WTC11 (cell line): ENCODE measurements at regions not wholly inside any gene's neighbourhood (a gene's known extent, or its start where the extent isn't known, plus 50 kb on each side); places are given as distances from the start of the nearest gene placed in this dataset.

Source experiments
- ATAC-seq: fragments of 200-7000 bp; cut with Tn5 transposase; 2 replicates; pipeline ENCODE4 v1.10.0; 2021; ENCODE audit warnings: mild to moderate bottlenecking, moderate library complexity
- CTCF ChIA-PET: fragments of 300-600 bp; sonication (Branson Sonifier 250); formaldehyde crosslinking; loops from one replicate; lab custom pipeline; 2021; ENCODE audit warnings: antibody characterized with exemption; lab: Charles Lee
- POLR2A ChIA-PET: fragments of 350-600 bp; sonication (Branson Sonifier 250); formaldehyde crosslinking; loops from one replicate; lab custom pipeline; 2021; ENCODE audit warnings: antibody characterized with exemption; lab: Charles Lee
- DNase-seq: peaks from one replicate; pipeline ENCODE4 v3.0.0; 2021; ENCODE audit warnings: low spot score
- H3K27ac Mint-ChIP-seq: 2 replicates; pipeline ENCODE4 v1.8.0; 2021; ENCODE audit warnings: mixed read lengths
- H3K27me3 Mint-ChIP-seq: 2 replicates; pipeline ENCODE4 v1.8.0; 2021; ENCODE audit warnings: low read depth, mild to moderate bottlenecking, moderate library complexity, mixed read lengths
- H3K36me3 Mint-ChIP-seq: 2 replicates; pipeline ENCODE4 v1.8.0; 2021; ENCODE audit warnings: mixed read lengths
- H3K4me1 Mint-ChIP-seq: 2 replicates; pipeline ENCODE4 v1.8.0; 2022; ENCODE audit warnings: mixed read lengths
- H3K4me3 Mint-ChIP-seq: 2 replicates; pipeline ENCODE4 v1.8.0; 2021; ENCODE audit warnings: mild to moderate bottlenecking, moderate library complexity, mixed read lengths
- H3K9me3 Mint-ChIP-seq: 2 replicates; pipeline ENCODE4 v1.8.0; 2021; ENCODE audit warnings: mixed read lengths
- ATF1 ChIP-seq: sonication (generic); formaldehyde crosslinking; IDR thresholded peaks from 2 replicates; pipeline ENCODE4 v1.8.1; 2023; ENCODE audit warnings: mild to moderate bottlenecking, moderate library complexity, missing genetic modification reagents
- ATF2 ChIP-seq: sonication (generic); formaldehyde crosslinking; IDR thresholded peaks from 2 replicates; pipeline ENCODE4 v1.8.1; 2022; ENCODE audit warnings: low read depth, missing genetic modification reagents, borderline replicate concordance
- ATF6 ChIP-seq: sonication (generic); formaldehyde crosslinking; IDR thresholded peaks from 2 replicates; pipeline ENCODE4 v1.8.1; 2023; ENCODE audit warnings: mild to moderate bottlenecking, missing genetic modification reagents
- CREB1 ChIP-seq: sonication (generic); formaldehyde crosslinking; IDR thresholded peaks from 2 replicates; pipeline ENCODE4 v1.8.0; 2023; ENCODE audit warnings: mild to moderate bottlenecking, missing genetic modification reagents
- FOXJ3 ChIP-seq: sonication (generic); formaldehyde crosslinking; IDR thresholded peaks from 2 replicates; pipeline ENCODE4 v1.9.0; 2021; ENCODE audit warnings: missing genetic modification reagents, mild to moderate bottlenecking, borderline replicate concordance
- GTF2I ChIP-seq: fragments of 250-450 bp; sonication (Bioruptor Pico); conservative IDR thresholded peaks from 2 replicates; pipeline ENCODE4 v1.4.0; 2021; ENCODE audit warnings: mild to moderate bottlenecking
- NFATC4 ChIP-seq: fragments of 250-450 bp; sonication (Bioruptor Pico); IDR thresholded peaks from 2 replicates; pipeline ENCODE4 v1.9.0; 2021; ENCODE audit warnings: mild to moderate bottlenecking
- NFE2L1 ChIP-seq: sonication (generic); formaldehyde crosslinking; IDR thresholded peaks from 2 replicates; pipeline ENCODE4 v1.8.1; 2023; ENCODE audit warnings: missing genetic modification reagents
- NR3C1 ChIP-seq: sonication (generic); formaldehyde crosslinking; conservative IDR thresholded peaks from 2 replicates; pipeline ENCODE4 v1.8.1; 2023; ENCODE audit warnings: low read depth, mild to moderate bottlenecking, missing genetic modification reagents
- RORB ChIP-seq: fragments of 250-450 bp; sonication (Bioruptor Pico); IDR thresholded peaks from 2 replicates; pipeline ENCODE4 v1.9.0; 2021; ENCODE audit warnings: mild to moderate bottlenecking
- ZNF138 ChIP-seq: sonication (generic); formaldehyde crosslinking; conservative IDR thresholded peaks from 2 replicates; pipeline ENCODE4 v1.8.1; 2022; ENCODE audit warnings: mild to moderate bottlenecking, moderate library complexity, missing genetic modification reagents
- ZNF263 ChIP-seq: sonication (generic); formaldehyde crosslinking; IDR thresholded peaks from 2 replicates; pipeline ENCODE4 v1.8.1; 2022; ENCODE audit warnings: low read depth, mild to moderate bottlenecking, moderate library complexity, missing genetic modification reagents
- ZNF317 ChIP-seq: sonication (generic); formaldehyde crosslinking; IDR thresholded peaks from 2 replicates; pipeline ENCODE4 v1.8.1; 2023; ENCODE audit warnings: low read depth, mild to moderate bottlenecking, moderate library complexity, missing genetic modification reagents, borderline replicate concordance
- ZNF396 ChIP-seq: fragments of 250-450 bp; sonication (Bioruptor Pico); IDR thresholded peaks from 2 replicates; pipeline ENCODE4 v1.8.0; 2021; ENCODE audit warnings: mild to moderate bottlenecking, moderate library complexity, borderline replicate concordance
- ZNF532 ChIP-seq: fragments of 250-450 bp; sonication (Bioruptor Pico); IDR thresholded peaks from 2 replicates; pipeline ENCODE4 v1.9.0; 2021; ENCODE audit warnings: mild to moderate bottlenecking, borderline replicate concordance
- TF ChIP-seq, protein P1 (sequence below): sonication (generic); formaldehyde crosslinking; IDR thresholded peaks from 2 replicates; pipeline ENCODE4 v1.8.1; 2022; ENCODE audit warnings: low read depth, mild to moderate bottlenecking, moderate library complexity, missing genetic modification reagents, borderline replicate concordance
- TF ChIP-seq, protein P2 (sequence below): fragments of 250-450 bp; sonication (Bioruptor Pico); IDR thresholded peaks from 2 replicates; pipeline ENCODE4 v1.9.0; 2021; ENCODE audit warnings: mild to moderate bottlenecking
- TF ChIP-seq, protein P3 (sequence below): fragments of 250-450 bp; sonication (Bioruptor Pico); IDR thresholded peaks from 2 replicates; pipeline ENCODE4 v1.8.0; 2021; ENCODE audit warnings: mild to moderate bottlenecking
- TF ChIP-seq, protein P4 (sequence below): sonication (generic); formaldehyde crosslinking; IDR thresholded peaks from 2 replicates; pipeline ENCODE4 v1.8.1; 2022; ENCODE audit warnings: mild to moderate bottlenecking, moderate library complexity, missing genetic modification reagents

DNA sequence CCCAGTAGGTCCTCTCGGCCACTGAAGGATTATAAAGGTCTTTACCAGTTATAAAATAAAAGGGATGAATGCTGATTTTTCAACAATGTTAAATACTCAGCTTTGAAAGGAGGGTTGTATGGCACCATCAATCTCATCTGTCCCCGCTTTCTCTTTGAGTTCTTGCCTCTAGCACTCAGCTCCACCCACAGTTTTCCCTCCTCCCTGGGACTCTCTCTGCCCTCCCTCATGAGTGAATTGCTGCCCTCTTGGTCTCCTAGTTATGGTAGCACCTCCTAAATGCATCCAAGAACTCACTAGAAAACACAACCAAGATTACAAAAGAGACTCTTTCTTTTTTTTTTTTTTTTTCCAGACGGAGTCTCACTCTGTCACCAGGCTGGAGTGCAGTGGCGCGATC is 91.0 kb downstream of the TEX35 start:
- H3K9me3 Mint-ChIP-seq, result no peaks in the 10 kb centered on the region; the same call in 1 of the 2 replicates
- ATAC-seq, result no peak
- no peak for DNase-seq
- H3K27ac Mint-ChIP-seq, result no peak overlapping the region
- no peak overlapping the region for H3K4me3 Mint-ChIP-seq
- no peak for TF ChIP-seq ATF1 (CRISPR knock-in tag)
- H3K27me3 Mint-ChIP-seq, result no peaks in the 10 kb centered on the region
- no peaks in the 10 kb centered on the region for H3K36me3 Mint-ChIP-seq
- H3K4me1 Mint-ChIP-seq, result peaks cover 10% of the 10 kb centered on the region
- POLR2A ChIA-PET, result interaction anchor here (0.7 kb wide), 1 partner anchor 240 kb away, joined by 3 read pairs; no protein-coding TSS in a partner anchor
- CTCF ChIA-PET, result interaction anchor here (0.8 to 1.5 kb wide), 4 partner anchors 16 to 343 kb away, joined by 3 to 5 read pairs (median 4); no protein-coding TSS in a partner anchor

- ChIA-PET POLR2A (interaction anchor here (0.6 kb wide), 1 partner anchor 1216 kb away, joined by 3 read pairs; no protein-coding TSS in a partner anchor), CTCF (interaction anchor here (0.6 to 1.4 kb wide), 2 partner anchors 19 to 145 kb away, joined by 3 read pairs; no protein-coding TSS in a partner anchor)
- DNase-seq (no peak), ATAC-seq (no peak)
- H3K36me3 Mint-ChIP-seq, result no peaks in the 10 kb centered on the region
- H3K4me3 Mint-ChIP-seq, result no peak overlapping the region
- H3K4me1 Mint-ChIP-seq, result peaks cover 10% of the 10 kb centered on the region
- TF ChIP-seq NFE2L1 (CRISPR knock-in tag) (no peak), ATF1 (CRISPR knock-in tag) (no peak), CREB1 (no peak), NFATC4 (CRISPR knock-in tag) (no peak), RORB (CRISPR knock-in tag) (no peak), FOXJ3 (no peak), ZNF317 (no peak), ZNF532 (CRISPR knock-in tag) (no peak), ATF6 (CRISPR knock-in tag) (no peak), ZNF263 (CRISPR knock-in tag) (no peak), ATF2 (CRISPR knock-in tag) (no peak), NR3C1 (CRISPR knock-in tag) (no peak), GTF2I (CRISPR knock-in tag) (no peak), ZNF396 (CRISPR knock-in tag) (no peak), ZNF138 (CRISPR knock-in tag) (no peak)
- TF ChIP-seq, protein P1, sequence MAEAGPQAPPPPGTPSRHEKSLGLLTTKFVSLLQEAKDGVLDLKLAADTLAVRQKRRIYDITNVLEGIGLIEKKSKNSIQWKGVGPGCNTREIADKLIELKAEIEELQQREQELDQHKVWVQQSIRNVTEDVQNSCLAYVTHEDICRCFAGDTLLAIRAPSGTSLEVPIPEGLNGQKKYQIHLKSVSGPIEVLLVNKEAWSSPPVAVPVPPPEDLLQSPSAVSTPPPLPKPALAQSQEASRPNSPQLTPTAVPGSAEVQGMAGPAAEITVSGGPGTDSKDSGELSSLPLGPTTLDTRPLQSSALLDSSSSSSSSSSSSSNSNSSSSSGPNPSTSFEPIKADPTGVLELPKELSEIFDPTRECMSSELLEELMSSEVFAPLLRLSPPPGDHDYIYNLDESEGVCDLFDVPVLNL (CRISPR knock-in tag), result no peak
- TF ChIP-seq, protein P2, sequence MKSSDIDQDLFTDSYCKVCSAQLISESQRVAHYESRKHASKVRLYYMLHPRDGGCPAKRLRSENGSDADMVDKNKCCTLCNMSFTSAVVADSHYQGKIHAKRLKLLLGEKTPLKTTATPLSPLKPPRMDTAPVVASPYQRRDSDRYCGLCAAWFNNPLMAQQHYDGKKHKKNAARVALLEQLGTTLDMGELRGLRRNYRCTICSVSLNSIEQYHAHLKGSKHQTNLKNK (CRISPR knock-in tag), result no peak
- TF ChIP-seq, protein P3, sequence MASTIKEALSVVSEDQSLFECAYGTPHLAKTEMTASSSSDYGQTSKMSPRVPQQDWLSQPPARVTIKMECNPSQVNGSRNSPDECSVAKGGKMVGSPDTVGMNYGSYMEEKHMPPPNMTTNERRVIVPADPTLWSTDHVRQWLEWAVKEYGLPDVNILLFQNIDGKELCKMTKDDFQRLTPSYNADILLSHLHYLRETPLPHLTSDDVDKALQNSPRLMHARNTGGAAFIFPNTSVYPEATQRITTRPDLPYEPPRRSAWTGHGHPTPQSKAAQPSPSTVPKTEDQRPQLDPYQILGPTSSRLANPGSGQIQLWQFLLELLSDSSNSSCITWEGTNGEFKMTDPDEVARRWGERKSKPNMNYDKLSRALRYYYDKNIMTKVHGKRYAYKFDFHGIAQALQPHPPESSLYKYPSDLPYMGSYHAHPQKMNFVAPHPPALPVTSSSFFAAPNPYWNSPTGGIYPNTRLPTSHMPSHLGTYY (CRISPR knock-in tag), result no peak
- TF ChIP-seq, protein P4, sequence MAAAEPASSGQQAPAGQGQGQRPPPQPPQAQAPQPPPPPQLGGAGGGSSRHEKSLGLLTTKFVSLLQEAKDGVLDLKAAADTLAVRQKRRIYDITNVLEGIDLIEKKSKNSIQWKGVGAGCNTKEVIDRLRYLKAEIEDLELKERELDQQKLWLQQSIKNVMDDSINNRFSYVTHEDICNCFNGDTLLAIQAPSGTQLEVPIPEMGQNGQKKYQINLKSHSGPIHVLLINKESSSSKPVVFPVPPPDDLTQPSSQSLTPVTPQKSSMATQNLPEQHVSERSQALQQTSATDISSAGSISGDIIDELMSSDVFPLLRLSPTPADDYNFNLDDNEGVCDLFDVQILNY (CRISPR knock-in tag), result no peak
- no peaks in the 10 kb centered on the region for H3K27me3 Mint-ChIP-seq
- no peaks in the 10 kb centered on the region for H3K9me3 Mint-ChIP-seq
- H3K27ac Mint-ChIP-seq, result no peak overlapping the region
Measured at GRCh38 chr1:178606839-178607238, 93.9 kb downstream of the TEX35 start.
